ENCODE measurements at regions not wholly inside any gene's neighbourhood (a gene's known extent, or its start where the extent isn't known, plus 50 kb on each side); places are given as distances from the start of the nearest gene placed in this dataset.

DNA sequence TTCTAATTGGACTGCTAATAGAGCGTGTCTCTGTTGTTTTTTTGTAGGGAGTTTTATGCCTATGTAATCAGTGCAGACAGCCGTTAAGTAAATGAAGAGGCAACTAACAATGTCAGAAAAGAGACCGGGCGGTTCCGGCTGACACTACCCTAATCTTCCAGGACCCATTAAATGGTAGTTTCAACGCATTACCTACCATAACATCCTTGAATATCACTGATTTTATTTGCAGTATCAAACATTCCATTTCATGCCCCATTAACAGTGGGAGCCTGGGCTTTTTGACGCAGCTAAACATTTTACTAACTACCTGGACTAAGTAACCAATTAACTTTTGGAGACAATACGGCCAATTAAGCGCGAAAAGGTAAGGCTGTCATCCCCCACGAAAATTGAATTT lies 832.9 kb upstream of the NR2F2 start:
- no peak overlapping the region for H2AFZ ChIP-seq (ENCODE audit: low read length)
- POLR2A ChIA-PET (ENCODE audit: partially characterized antibody), result no interaction called here
- TF ChIP-seq SRF (IDR thresholded peaks at IDR 0.05; ENCODE audit: low read depth, low read length), result no peak
- no peak for TF ChIP-seq POU5F1 (IDR thresholded peaks at IDR 0.05; ENCODE audit: low read depth, low read length)
- TF ChIP-seq SIN3A (conservative IDR thresholded peaks at IDR 0.05 in 1 of 2, IDR thresholded peaks at IDR 0.05 in 1 of 2; ENCODE audit: low read depth in 1 of 2, low read length in 2 of 2), result no peak
- TF ChIP-seq HDAC6 (IDR thresholded peaks at IDR 0.05; ENCODE audit: low read depth, low read length), result no peak

More for the DNA sequence above, 832.9 kb upstream of the NR2F2 start:
- no peak overlapping the region for H2BK5ac ChIP-seq (ENCODE audit: low read depth, low read length)
- no peak overlapping the region for H3K56ac ChIP-seq (replicated peaks; ENCODE audit: insufficient read length, low read depth, low read length)
- H3K9me3 ChIP-seq (ENCODE audit: insufficient read depth in 2 of 2, low read depth in 1 of 2, low read length in 1 of 2), result no peaks in the 10 kb centered on the region
- DNase-seq (ENCODE audit: low read depth in 1 of 2, low spot score in 2 of 2), result no peak
- H4K8ac ChIP-seq (ENCODE audit: extremely low read depth, insufficient read depth, low read length), result no peak overlapping the region
- no peak overlapping the region for H4K91ac ChIP-seq (replicated peaks; ENCODE audit: insufficient read length, low read length)
- H3K4me3 ChIP-seq (ENCODE audit: extremely low read depth in 1 of 4, insufficient read depth in 2 of 4, low read depth in 3 of 4, low read length in 4 of 4), result no peak overlapping the region
- FAIRE-seq, result no peak
- no peak overlapping the region for H2BK120ac ChIP-seq (replicated peaks; ENCODE audit: low read depth, low read length)
- no peaks in the 10 kb centered on the region for H3K36me3 ChIP-seq (ENCODE audit: control insufficient read depth in 2 of 4, insufficient read depth in 4 of 4, low read length in 3 of 4)
- no peak overlapping the region for H3K27ac ChIP-seq (ENCODE audit: low read depth, low read length)
- no peak overlapping the region for H3K4ac ChIP-seq (replicated peaks; ENCODE audit: insufficient read length, low read depth, low read length)
- H4K5ac ChIP-seq (ENCODE audit: insufficient read length, low read depth, low read length), result no peak overlapping the region
- H3K79me2 ChIP-seq (ENCODE audit: control insufficient read depth in 1 of 2, insufficient read depth in 2 of 2, low read length in 2 of 2), result no peaks in the 10 kb centered on the region
- no peaks in the 10 kb centered on the region for H3K79me1 ChIP-seq (ENCODE audit: low read depth, low read length)
- no peak overlapping the region for H2AK5ac ChIP-seq (ENCODE audit: low read depth, low read length)
- CTCF ChIA-PET (ENCODE audit: partially characterized antibody), result no interaction called here
- no peaks in the 10 kb centered on the region for H3K27me3 ChIP-seq (replicated peaks in 1 of 4; ENCODE audit: control insufficient read depth in 3 of 4, extremely low read depth in 1 of 4, insufficient read depth in 3 of 4, low read length in 3 of 4)
- no peak overlapping the region for H2BK12ac ChIP-seq (ENCODE audit: low read depth, low read length)
- H3K23ac ChIP-seq (ENCODE audit: insufficient read length), result no peak overlapping the region
- 98% methylated on average over 11 of the region's 11 CpGs; no CpG with 5 or more reads in 1 of the 2 experiments for WGBS, 2 experiments (ENCODE audit: extremely low coverage in 1 of 2, insufficient coverage in 1 of 2, insufficient read length in 1 of 2, insufficient replicate concordance in 2 of 2, low coverage in 1 of 2, low lambda C conversion rate in 2 of 2, missing lambda C conversion rate in 1 of 2)
- no peaks in the 10 kb centered on the region for H4K20me1 ChIP-seq (replicated peaks in 1 of 2; ENCODE audit: control insufficient read depth in 1 of 2, insufficient read depth in 2 of 2, low read length in 2 of 2)
- no peaks in the 10 kb centered on the region for H3K23me2 ChIP-seq (ENCODE audit: low read depth, low read length)
- no peak overlapping the region for H3K14ac ChIP-seq (ENCODE audit: insufficient read length)
- no peak overlapping the region for H3K18ac ChIP-seq (ENCODE audit: extremely low read depth, low read length)
- no peak overlapping the region for H2BK15ac ChIP-seq (ENCODE audit: low read length)
- H3K4me2 ChIP-seq (ENCODE audit: insufficient read depth in 1 of 2, low read depth in 2 of 2, low read length in 2 of 2), result no peak overlapping the region
- H3K9ac ChIP-seq (replicated peaks in 1 of 4; ENCODE audit: extremely low read depth in 1 of 4, low read depth in 3 of 4, low read length in 3 of 4), result no peak overlapping the region
- H2BK20ac ChIP-seq (ENCODE audit: low read length), result no peak overlapping the region
- 0 out of 7 replicates have a peak, but pooled peaks cover 0 to 2% (median 0%) of the 10 kb centered on the region in 4 experiments for H3K4me1 ChIP-seq (replicated peaks in 1 of 4; ENCODE audit: control insufficient read depth in 3 of 4, insufficient read depth in 4 of 4, low read length in 3 of 4)

All from H1 (cell line).